22Rv1 (cell line): ENCODE measurements at regions not wholly inside any gene's neighbourhood (a gene's known extent, or its start where the extent isn't known, plus 50 kb on each side); places are given as distances from the start of the nearest gene placed in this dataset.
"Not testable (repeated sequence)": the region's sequence is repeated elsewhere in the genome, so short reads cannot be mapped to it uniquely, and the experiment has no call there.

Experiments
- H3K27ac ChIP-seq: fragments of 450-650 bp; 2 replicates; pipeline ENCODE4 v1.5.1; 2017
- ZFX ChIP-seq: fragments of 450-650 bp; IDR thresholded peaks from 2 replicates; pipeline ENCODE4 v1.6.1; 2017; ENCODE audit warnings: antibody characterized with exemption, borderline replicate concordance
- TF ChIP-seq, protein P1 (sequence below): fragments of 450-650 bp; IDR thresholded peaks from 2 replicates; pipeline ENCODE4 v1.5.1; 2017; ENCODE audit warnings: mild to moderate bottlenecking

DNA sequence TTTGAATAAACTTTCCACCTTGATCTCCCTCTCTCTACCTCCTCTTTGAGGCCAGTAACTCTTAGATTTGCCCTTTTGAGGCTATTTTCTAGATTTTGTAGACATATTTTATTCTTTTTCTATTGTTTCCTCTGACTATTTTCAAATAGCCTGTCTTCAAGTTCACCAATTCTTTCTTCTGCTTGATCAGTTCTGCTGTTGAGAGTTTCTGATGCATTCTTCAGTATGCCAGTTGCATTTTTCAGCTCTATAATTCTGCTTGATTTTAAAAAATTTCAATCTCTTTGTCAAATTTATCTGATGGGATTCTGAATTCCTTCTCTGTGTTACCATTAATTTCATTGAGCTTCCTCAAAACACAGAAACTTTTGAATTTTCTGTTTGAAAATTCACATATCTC, 257.5 kb downstream of the HAPSTR1 start:
- no peak overlapping the region for H3K27ac ChIP-seq
- TF ChIP-seq, protein P1, sequence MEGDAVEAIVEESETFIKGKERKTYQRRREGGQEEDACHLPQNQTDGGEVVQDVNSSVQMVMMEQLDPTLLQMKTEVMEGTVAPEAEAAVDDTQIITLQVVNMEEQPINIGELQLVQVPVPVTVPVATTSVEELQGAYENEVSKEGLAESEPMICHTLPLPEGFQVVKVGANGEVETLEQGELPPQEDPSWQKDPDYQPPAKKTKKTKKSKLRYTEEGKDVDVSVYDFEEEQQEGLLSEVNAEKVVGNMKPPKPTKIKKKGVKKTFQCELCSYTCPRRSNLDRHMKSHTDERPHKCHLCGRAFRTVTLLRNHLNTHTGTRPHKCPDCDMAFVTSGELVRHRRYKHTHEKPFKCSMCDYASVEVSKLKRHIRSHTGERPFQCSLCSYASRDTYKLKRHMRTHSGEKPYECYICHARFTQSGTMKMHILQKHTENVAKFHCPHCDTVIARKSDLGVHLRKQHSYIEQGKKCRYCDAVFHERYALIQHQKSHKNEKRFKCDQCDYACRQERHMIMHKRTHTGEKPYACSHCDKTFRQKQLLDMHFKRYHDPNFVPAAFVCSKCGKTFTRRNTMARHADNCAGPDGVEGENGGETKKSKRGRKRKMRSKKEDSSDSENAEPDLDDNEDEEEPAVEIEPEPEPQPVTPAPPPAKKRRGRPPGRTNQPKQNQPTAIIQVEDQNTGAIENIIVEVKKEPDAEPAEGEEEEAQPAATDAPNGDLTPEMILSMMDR = no peak
- no peak for TF ChIP-seq ZFX

DNA sequence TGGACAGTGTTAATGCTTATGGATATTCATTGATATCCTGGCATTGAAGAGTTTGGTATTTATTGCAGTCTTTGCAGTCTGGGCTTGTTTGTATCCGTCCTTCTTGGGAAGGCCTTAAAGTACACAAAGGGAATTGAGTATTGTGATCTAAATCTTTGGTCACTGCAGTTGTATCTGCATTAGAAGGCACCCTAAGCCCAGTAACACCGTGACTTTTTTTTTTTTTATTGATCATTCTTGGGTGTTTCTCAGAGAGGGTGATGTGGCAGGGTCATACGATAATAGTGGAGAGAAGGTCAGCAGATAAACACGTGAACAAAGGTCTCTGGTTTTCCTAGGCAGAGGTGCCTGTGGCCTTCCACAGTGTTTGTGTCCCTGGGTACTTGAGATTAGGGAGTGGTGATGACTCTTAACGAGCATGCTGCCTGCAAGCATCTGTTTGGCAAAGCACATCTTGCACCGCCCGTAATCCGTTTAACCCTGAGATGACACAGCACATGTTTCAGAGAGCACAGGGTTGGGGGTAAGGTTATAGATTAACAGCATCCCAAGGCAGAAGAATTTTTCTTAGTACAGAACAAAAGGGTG, 258.0 kb downstream of the HAPSTR1 start:
- not testable (repeated sequence) for H3K27ac ChIP-seq

DNA sequence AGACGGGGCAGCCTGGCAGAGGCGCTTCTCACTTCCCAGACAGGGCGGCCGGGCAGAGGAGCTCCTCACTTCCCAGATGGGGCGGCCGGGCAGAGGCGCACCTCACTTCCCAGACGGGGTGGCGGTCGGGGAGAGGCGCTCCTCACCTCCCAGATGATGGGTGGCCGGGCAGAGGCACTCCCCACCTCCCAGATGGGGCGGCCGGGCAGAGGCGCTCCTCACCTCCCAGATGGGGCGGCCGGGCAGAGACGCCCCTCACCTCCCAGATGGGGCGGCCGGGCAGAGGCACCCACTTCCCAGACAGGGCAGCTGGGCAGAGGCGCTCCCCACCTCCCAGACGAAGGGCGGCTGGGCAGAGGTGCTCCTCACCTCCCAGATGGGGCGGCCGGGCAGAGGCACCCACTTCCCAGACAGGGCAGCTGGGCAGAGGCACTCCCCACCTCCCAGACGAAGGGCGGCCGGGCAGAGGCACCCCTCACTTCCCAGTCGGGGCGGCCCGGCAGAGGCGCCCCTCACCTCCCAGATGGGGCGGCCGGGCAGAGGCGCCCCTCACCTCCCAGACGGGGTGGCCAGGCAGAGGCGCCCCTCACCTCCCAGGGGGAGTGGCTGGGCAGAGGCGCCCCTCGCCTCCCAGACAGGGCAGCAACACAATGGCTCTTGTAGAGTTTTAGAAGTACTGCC, 258.8 kb downstream of the HAPSTR1 start:
- H3K27ac ChIP-seq = not testable (repeated sequence)

DNA sequence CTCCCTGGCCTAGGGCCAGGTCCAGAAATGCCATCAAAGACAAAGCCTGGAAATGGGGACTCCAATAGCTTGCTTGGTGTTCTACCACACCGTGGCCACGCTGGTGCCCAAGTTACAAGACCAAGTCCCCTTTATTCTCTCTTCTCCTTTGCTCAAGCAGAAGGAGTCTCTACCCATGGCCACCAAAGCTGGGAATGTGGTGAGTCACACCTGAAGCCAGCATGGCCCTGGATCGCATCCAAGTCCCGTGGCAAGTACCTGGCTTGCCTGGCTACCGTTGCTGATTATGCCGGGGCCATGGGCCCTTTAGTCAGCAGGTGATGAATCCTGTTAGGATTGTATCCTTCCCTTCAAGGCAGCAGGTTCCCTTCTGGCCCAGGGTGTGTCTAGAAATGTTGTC, 260.0 kb downstream of the HAPSTR1 start:
- no peak for TF ChIP-seq ZFX
- TF ChIP-seq, protein P1 = no peak
- no peak overlapping the region for H3K27ac ChIP-seq

DNA sequence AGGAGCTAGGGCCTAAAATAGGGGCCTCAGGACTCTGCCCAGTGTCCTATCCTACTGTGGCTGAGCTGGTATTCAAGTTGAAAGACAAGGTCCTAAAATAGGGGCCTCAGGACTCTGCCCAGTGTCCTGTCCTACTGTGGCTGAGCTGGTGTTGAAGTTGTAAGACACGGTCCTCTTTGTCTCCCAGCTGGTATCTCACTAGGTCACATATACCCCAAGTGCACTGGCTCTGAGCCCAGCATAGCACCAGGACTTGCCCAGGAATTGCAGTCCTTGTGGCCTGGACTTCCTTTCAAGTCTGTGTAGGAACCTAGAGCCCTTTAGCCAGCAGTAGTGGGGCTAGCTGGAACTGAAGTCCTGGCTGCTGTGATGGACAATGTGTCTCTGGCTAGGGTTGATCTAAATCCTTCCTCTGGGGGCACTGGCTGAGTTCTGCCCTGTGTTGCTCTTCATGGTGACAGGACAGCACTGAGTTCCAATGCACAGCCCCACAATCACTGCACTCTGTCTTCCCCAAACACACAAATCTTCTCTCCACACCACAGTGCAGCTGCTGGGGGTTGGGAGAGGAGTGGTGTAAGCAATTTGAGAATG, 260.5 kb downstream of the HAPSTR1 start:
- no peak for TF ChIP-seq ZFX
- TF ChIP-seq, protein P1 = no peak

DNA sequence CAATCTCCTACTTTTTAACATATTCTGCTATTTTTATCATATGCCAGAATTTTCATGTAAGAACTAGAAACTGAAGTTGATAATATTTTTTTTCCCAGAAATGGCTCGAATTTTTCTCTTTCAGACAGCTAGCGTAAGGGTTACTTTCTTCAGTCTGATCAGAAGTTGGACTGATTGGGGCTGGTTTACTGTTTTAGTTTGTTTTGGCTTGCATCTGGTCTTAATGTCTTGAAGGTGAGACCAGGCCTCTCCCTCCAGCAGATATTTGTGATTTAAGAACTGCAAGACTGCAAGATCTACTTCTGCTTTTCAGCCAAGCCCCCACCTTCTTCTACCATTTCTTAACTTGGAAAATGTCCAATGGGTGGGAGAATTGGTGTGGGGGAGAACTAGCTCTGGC, 266.4 kb downstream of the HAPSTR1 start:
- TF ChIP-seq, protein P1 = no peak
- no peak for TF ChIP-seq ZFX
- H3K27ac ChIP-seq = no peak overlapping the region

More for the DNA sequence above, 260.5 kb downstream of the HAPSTR1 start:
- no peak overlapping the region for H3K27ac ChIP-seq

DNA sequence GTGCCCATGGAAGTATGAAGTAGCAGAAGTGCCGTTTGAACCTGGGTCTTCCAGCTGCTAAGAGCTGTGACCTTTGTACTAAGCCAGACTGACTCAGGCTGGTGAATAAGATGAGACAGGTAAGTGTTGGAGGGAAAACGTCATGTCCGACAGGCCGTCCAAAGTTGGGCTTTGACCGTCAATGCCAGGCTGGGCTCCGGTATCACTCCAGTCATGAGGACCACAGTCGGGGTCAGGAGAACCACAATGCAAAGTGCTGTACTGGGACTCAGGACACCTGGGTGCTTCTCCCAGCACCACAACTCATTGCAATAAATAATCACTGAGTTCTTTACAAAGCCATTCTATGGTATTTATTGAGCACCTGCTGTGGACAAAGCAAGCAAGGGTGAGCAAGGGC, 268.6 kb downstream of the HAPSTR1 start:
- H3K27ac ChIP-seq = no peak overlapping the region
- TF ChIP-seq ZFX = no peak
- TF ChIP-seq, protein P1 = no peak

DNA sequence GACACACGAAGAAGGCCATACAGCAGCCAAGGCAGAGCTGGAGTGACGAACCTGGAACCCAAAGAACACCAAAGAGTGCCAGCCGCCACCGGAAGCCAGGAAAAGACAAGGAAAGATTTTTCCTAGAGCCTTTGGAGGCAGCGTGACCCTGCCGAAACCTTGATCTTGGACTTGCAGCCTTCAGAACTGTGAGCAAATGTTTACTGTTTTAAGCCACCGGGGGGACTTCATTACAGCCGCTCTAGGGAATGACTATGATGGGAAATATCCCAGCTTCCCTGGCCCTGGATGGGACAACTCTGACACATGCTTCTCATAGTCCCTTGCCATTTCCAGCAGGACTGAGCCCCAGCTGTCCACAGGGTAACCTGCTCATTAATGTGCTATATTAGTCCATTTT, 270.6 kb downstream of the HAPSTR1 start:
- no peak overlapping the region for H3K27ac ChIP-seq
- TF ChIP-seq, protein P1 = no peak
- no peak for TF ChIP-seq ZFX
